HL-60 (cell line): ENCODE measurements at regions not wholly inside any gene's neighbourhood (a gene's known extent, or its start where the extent isn't known, plus 50 kb on each side); places are given as distances from the start of the nearest gene placed in this dataset.

Experiments used
- DNase-seq, 2 experiments: peaks; one replicate each; pipeline ENCODE4 v3.0.0-alpha.2; 2010 to 2020; ENCODE audit warnings: low read depth in 1 of 2, low spot score in 1 of 2
- H3K27ac ChIP-seq: fragments of 250-450 bp; sonication (Bioruptor Pico); replicated peaks from 2 replicates; pipeline ENCODE4 v1.5.1; 2020; ENCODE audit warnings: mild to moderate bottlenecking, moderate library complexity
- H3K27me3 ChIP-seq: fragments of 250-450 bp; sonication (Bioruptor Pico); 2 replicates; pipeline ENCODE4 v1.5.1; 2021; ENCODE audit warnings: mild to moderate bottlenecking, moderate library complexity; ENCODE audit not compliant: insufficient read depth, poor library complexity, severe bottlenecking
- H3K4me3 ChIP-seq: replicated peaks from 2 replicates; pipeline ENCODE4 v1.5.1; 2011; ENCODE audit warnings: mild to moderate bottlenecking, control low read depth, low read length; ENCODE audit not compliant: insufficient read depth
- GABPA ChIP-seq: IDR thresholded peaks from 2 replicates; pipeline ENCODE4 v1.6.1; 2012; ENCODE audit warnings: low read depth
- POLR2AphosphoS5 ChIP-seq: IDR thresholded peaks from 2 replicates; pipeline ENCODE4 v1.6.1; 2012; ENCODE audit warnings: low read depth
- SPI1 ChIP-seq: IDR thresholded peaks from 2 replicates; pipeline ENCODE4 v1.6.1; 2012; ENCODE audit warnings: low read depth, mild to moderate bottlenecking, borderline replicate concordance
- TF ChIP-seq, protein P1 (sequence below): IDR thresholded peaks from one replicate; pipeline ENCODE4 v1.5.1; 2011; ENCODE audit warnings: low read length, control low read depth, inconsistent platforms; ENCODE audit not compliant: insufficient read depth
- TF ChIP-seq, protein P2 (sequence below): IDR thresholded peaks from 2 replicates; pipeline ENCODE4 v1.6.1; 2012; ENCODE audit warnings: low read depth; ENCODE audit not compliant: insufficient replicate concordance

DNA sequence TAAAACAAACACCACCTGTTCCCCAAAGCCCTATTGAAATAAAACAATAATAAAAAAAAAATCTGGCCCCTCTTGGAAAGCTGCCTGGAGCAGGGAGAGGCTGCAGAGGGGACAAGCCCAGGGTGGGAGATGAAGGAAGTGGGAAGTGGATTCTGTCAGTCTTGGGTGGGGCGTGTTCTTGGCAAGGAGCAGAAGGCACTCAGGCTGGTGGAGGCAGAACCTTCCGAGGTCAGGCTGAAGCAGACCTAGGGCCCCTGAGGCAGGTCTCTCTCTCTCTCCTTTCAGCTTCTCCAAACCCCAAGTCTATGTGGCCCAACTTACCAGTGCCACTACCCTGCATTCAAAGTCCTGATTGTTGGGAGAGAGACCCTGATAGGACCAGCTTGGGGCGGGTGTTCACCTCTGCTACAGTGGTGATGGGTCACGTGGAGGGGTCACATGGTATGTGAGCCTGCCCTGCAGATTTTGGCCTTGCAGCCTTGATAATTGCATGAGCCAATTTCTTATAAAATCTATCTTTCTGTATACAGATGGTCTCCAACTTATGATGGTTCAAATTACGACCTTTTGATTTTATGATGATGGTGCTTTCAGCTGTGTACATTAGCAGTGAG, 145.4 kb upstream of the C1orf174 start:
- Histone ChIP-seq H3K27me3 (no peaks in the 10 kb centered on the region), H3K4me3 (no peak overlapping the region), H3K27ac (no peak overlapping the region)
- DNase-seq, result no peak
- TF ChIP-seq, protein P1, sequence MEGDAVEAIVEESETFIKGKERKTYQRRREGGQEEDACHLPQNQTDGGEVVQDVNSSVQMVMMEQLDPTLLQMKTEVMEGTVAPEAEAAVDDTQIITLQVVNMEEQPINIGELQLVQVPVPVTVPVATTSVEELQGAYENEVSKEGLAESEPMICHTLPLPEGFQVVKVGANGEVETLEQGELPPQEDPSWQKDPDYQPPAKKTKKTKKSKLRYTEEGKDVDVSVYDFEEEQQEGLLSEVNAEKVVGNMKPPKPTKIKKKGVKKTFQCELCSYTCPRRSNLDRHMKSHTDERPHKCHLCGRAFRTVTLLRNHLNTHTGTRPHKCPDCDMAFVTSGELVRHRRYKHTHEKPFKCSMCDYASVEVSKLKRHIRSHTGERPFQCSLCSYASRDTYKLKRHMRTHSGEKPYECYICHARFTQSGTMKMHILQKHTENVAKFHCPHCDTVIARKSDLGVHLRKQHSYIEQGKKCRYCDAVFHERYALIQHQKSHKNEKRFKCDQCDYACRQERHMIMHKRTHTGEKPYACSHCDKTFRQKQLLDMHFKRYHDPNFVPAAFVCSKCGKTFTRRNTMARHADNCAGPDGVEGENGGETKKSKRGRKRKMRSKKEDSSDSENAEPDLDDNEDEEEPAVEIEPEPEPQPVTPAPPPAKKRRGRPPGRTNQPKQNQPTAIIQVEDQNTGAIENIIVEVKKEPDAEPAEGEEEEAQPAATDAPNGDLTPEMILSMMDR, result no peak
- TF ChIP-seq, protein P2, sequence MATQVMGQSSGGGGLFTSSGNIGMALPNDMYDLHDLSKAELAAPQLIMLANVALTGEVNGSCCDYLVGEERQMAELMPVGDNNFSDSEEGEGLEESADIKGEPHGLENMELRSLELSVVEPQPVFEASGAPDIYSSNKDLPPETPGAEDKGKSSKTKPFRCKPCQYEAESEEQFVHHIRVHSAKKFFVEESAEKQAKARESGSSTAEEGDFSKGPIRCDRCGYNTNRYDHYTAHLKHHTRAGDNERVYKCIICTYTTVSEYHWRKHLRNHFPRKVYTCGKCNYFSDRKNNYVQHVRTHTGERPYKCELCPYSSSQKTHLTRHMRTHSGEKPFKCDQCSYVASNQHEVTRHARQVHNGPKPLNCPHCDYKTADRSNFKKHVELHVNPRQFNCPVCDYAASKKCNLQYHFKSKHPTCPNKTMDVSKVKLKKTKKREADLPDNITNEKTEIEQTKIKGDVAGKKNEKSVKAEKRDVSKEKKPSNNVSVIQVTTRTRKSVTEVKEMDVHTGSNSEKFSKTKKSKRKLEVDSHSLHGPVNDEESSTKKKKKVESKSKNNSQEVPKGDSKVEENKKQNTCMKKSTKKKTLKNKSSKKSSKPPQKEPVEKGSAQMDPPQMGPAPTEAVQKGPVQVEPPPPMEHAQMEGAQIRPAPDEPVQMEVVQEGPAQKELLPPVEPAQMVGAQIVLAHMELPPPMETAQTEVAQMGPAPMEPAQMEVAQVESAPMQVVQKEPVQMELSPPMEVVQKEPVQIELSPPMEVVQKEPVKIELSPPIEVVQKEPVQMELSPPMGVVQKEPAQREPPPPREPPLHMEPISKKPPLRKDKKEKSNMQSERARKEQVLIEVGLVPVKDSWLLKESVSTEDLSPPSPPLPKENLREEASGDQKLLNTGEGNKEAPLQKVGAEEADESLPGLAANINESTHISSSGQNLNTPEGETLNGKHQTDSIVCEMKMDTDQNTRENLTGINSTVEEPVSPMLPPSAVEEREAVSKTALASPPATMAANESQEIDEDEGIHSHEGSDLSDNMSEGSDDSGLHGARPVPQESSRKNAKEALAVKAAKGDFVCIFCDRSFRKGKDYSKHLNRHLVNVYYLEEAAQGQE, result no peak
- TF ChIP-seq GABPA, result no peak
- no peak for TF ChIP-seq POLR2AphosphoS5
- TF ChIP-seq SPI1, result no peak

DNA sequence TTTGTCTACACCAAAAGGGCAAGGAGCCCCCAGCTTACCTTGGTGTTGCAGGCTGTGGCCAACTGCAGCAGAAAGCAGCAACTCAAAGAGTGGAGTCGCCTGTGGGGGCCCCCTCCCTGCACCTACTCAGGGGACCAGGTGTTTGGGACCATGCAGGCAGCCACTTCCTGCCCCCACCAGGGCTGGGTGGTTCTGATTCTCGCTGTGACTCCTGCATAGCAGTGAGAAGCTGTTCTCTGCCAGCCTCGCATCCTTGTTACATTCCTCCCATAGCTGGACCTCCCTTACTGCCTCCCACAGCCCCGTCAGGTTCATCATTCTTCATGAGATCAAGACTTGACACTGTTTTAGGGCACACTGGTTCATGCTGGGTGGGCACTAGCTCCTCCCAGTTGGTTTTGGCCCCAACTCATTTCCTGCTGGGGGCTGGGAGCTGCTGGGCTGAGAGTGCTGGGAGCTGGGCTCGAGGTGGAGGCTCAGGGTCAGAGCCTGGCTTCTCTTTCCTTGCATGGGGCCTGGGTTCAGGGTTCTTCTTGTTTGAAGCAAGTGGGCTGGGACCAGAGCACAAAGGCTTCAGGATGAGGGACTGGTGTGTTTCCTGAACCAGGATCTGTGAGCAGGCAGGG, 146.9 kb upstream of the C1orf174 start:
- Histone ChIP-seq H3K27me3 (no peaks in the 10 kb centered on the region), H3K27ac (no peak overlapping the region), H3K4me3 (no peak overlapping the region)
- TF ChIP-seq SPI1 (no peak), POLR2AphosphoS5 (no peak), GABPA (no peak)
- TF ChIP-seq, protein P1, result no peak
- TF ChIP-seq, protein P2, result no peak
- no peak for DNase-seq

DNA sequence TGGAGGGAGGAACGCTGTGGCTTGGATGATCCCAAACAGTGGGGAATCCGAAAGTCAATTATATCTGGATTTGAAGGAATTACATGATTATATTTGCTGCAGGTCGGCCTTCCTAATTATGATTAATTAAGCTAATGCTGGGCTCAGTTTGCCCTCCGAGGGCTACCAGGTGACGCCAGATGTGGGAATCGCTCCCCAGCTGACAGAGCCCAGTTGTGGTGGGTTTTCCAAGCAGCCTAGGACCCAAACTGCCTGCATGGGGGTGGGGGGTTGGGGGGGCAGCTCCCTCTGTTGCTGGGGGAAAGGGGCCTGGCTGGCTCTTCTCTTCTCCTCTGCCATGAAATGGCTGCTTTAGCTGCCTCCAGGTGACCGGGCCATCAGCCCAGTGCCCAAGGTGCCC, 147.6 kb upstream of the C1orf174 start:
- no peak overlapping the region for H3K27ac ChIP-seq
- no peak overlapping the region for H3K4me3 ChIP-seq
- TF ChIP-seq, protein P2, result no peak
- TF ChIP-seq SPI1 (no peak), POLR2AphosphoS5 (no peak), GABPA (no peak)
- TF ChIP-seq, protein P1, result no peak
- H3K27me3 ChIP-seq, result no peaks in the 10 kb centered on the region
- no peak for DNase-seq
